Urothelium cell line (cell line): ENCODE measurements at regions not wholly inside any gene's neighbourhood (a gene's known extent, or its start where the extent isn't known, plus 50 kb on each side); places are given as distances from the start of the nearest gene placed in this dataset.

Source experiments
- DNase-seq: peaks from one replicate; pipeline ENCODE4 v3.0.0; 2011; ENCODE audit warnings: low spot score, mixed read lengths
- FAIRE-seq: peaks from 2 replicates; lab custom pipeline; 2011; peaks lifted over from hg19 to GRCh38; lab: Jason Lieb, UNC

GRCh38 chr16:86632206-86632605 lies 53.9 kb downstream of the FOXL1 start:
- DNase-seq (no peak), FAIRE-seq (no peak)

GRCh38 chr16:86632944-86633343 lies 54.6 kb downstream of the FOXL1 start:
- no peak for FAIRE-seq

GRCh38 chr16:86634292-86634691 lies 55.9 kb downstream of the FOXL1 start:
- no peak for FAIRE-seq

More at GRCh38 chr16:86632944-86633343, 54.6 kb downstream of the FOXL1 start:
- DNase-seq, result no peak

GRCh38 chr16:86635176-86635876 lies 57.0 kb downstream of the FOXL1 start:
- DNase-seq, result no peak
- no peak for FAIRE-seq

More at GRCh38 chr16:86634292-86634691, 55.9 kb downstream of the FOXL1 start:
- no peak for DNase-seq

- no peak for DNase-seq
- FAIRE-seq, result no peak
Measured at GRCh38 chr16:86635926-86636325, 57.6 kb downstream of the FOXL1 start.

GRCh38 chr16:86637744-86638143 lies 59.4 kb downstream of the FOXL1 start:
- FAIRE-seq (no peak), DNase-seq (no peak)

- DNase-seq (no peak), FAIRE-seq (no peak)
Measured at GRCh38 chr16:86638642-86639041, 60.3 kb downstream of the FOXL1 start.

GRCh38 chr16:86639354-86639753 lies 61.0 kb downstream of the FOXL1 start:
- no peak for FAIRE-seq
- no peak for DNase-seq

- DNase-seq, result no peak
- FAIRE-seq, result no peak
Measured at GRCh38 chr16:86640265-86640843, 62.0 kb downstream of the FOXL1 start.

GRCh38 chr16:86642087-86642486 lies 63.7 kb downstream of the FOXL1 start:
- DNase-seq (no peak), FAIRE-seq (no peak)

- FAIRE-seq, result no peak
- DNase-seq, result no peak
Measured at GRCh38 chr16:86643671-86644070, 65.3 kb downstream of the FOXL1 start.

- DNase-seq (no peak), FAIRE-seq (no peak)
Measured at GRCh38 chr16:86647561-86647960, 69.2 kb downstream of the FOXL1 start.

- DNase-seq, result no peak
- FAIRE-seq, result no peak
Measured at GRCh38 chr16:86649875-86650274, 71.5 kb downstream of the FOXL1 start.

GRCh38 chr16:86651013-86651627 lies 72.8 kb downstream of the FOXL1 start:
- no peak for DNase-seq
- FAIRE-seq, result no peak

- FAIRE-seq, result no peak
- no peak for DNase-seq
Measured at GRCh38 chr16:86651823-86652222, 73.5 kb downstream of the FOXL1 start.

GRCh38 chr16:86653285-86654006 lies 75.1 kb downstream of the FOXL1 start:
- no peak for FAIRE-seq
- DNase-seq, result no peak

- DNase-seq (no peak), FAIRE-seq (no peak)
Measured at GRCh38 chr16:86657972-86658371, 79.6 kb downstream of the FOXL1 start.

GRCh38 chr16:86660623-86661022 lies 82.3 kb downstream of the FOXL1 start:
- DNase-seq (no peak), FAIRE-seq (no peak)

GRCh38 chr16:86661706-86662105 lies 83.4 kb downstream of the FOXL1 start:
- no peak for DNase-seq
- no peak for FAIRE-seq

- DNase-seq (no peak), FAIRE-seq (no peak)
Measured at GRCh38 chr16:86662195-86662594, 83.8 kb downstream of the FOXL1 start.

GRCh38 chr16:86662740-86663139 lies 84.4 kb downstream of the FOXL1 start:
- FAIRE-seq (no peak), DNase-seq (no peak)
